OCI-LY7 (cell line): ENCODE measurements at regions not wholly inside any gene's neighbourhood (a gene's known extent, or its start where the extent isn't known, plus 50 kb on each side); places are given as distances from the start of the nearest gene placed in this dataset.
A peak's percentile ranks its signal among the peaks of the same experiment; 100 is the strongest.

ENCODE experiments used
- BruUV-seq: library from RNA; stranded (reverse); fragments of 400-500 nt; replicated peaks from 2 replicates; lab custom pipeline; 2021; lab: Mats Ljungman, UMichigan
- CTCF ChIA-PET: fragments of 300-600 bp; sonication (Branson Sonifier 250); formaldehyde crosslinking; loops from one replicate; lab custom pipeline; 2022; ENCODE audit warnings: antibody characterized with exemption; ENCODE audit not compliant: unreplicated experiment; lab: Charles Lee
- POLR2A ChIA-PET: fragments of 300-600 bp; sonication (Branson Sonifier 250); formaldehyde crosslinking; loops from one replicate; lab custom pipeline; 2022; ENCODE audit warnings: antibody characterized with exemption; lab: Charles Lee
- DNase-seq: peaks from one replicate; pipeline ENCODE4 v3.0.0-alpha.2; 2015; ENCODE audit warnings: low spot score
- H2AFZ ChIP-seq: fragments of 200-600 bp; sonication (generic), shearing (Covaris generic); 2 replicates; pipeline ENCODE4 v1.6.1; 2014; ENCODE audit warnings: mild to moderate bottlenecking, antibody characterized with exemption, low read length, moderate library complexity
- H3K27ac ChIP-seq: fragments of 200-600 bp; sonication (generic); 2 replicates; pipeline ENCODE4 v1.5.1; 2014; ENCODE audit warnings: mixed run types, low read depth, mild to moderate bottlenecking, moderate library complexity, low read length, inconsistent platforms; ENCODE audit not compliant: poor library complexity, severe bottlenecking
- H3K36me3 ChIP-seq: fragments of 200-600 bp; sonication (generic); 2 replicates; pipeline ENCODE4 v1.6.1; 2014; ENCODE audit warnings: mild to moderate bottlenecking, antibody characterized with exemption, low read length, moderate library complexity, mixed read lengths; ENCODE audit not compliant: insufficient read depth
- H3K4me1 ChIP-seq: fragments of 200-600 bp; sonication (generic); 2 replicates; pipeline ENCODE4 v1.5.1; 2014; ENCODE audit warnings: mild to moderate bottlenecking, low read length; ENCODE audit not compliant: insufficient read depth, poor library complexity, severe bottlenecking
- H3K4me2 ChIP-seq: fragments of 200-600 bp; sonication (generic); 2 replicates; pipeline ENCODE4 v1.6.1; 2014; ENCODE audit warnings: mild to moderate bottlenecking, low read length
- H3K4me3 ChIP-seq: fragments of 200-600 bp; sonication (generic); 2 replicates; pipeline ENCODE4 v1.5.1; 2014; ENCODE audit warnings: mild to moderate bottlenecking, low read depth, low read length; ENCODE audit not compliant: poor library complexity, severe bottlenecking
- H3K79me2 ChIP-seq: fragments of 200-600 bp; sonication (generic); 2 replicates; pipeline ENCODE4 v1.6.1; 2016; ENCODE audit warnings: low read depth, mild to moderate bottlenecking, low read length, moderate library complexity, mixed read lengths; ENCODE audit not compliant: insufficient read depth
- H3K9me2 ChIP-seq: fragments of 200-600 bp; sonication (generic); 2 replicates; pipeline ENCODE4 v1.6.1; 2016; ENCODE audit warnings: mild to moderate bottlenecking, low read length, mixed read lengths; ENCODE audit not compliant: insufficient read depth
- H3K9me3 ChIP-seq: fragments of 200-600 bp; sonication (generic); 2 replicates; pipeline ENCODE4 v1.6.1; 2014; ENCODE audit warnings: mild to moderate bottlenecking, mixed run types, low read length, mixed read lengths
- H4K20me1 ChIP-seq: fragments of 200-600 bp; sonication (generic); 2 replicates; pipeline ENCODE4 v1.6.1; 2014; ENCODE audit warnings: mild to moderate bottlenecking, antibody characterized with exemption, low read length, moderate library complexity, mixed read lengths; ENCODE audit not compliant: insufficient read depth
- CTCF ChIP-seq: fragments of 200-600 bp; sonication (generic); conservative IDR thresholded peaks from 2 replicates; pipeline ENCODE4 v1.5.1; 2014; ENCODE audit warnings: mild to moderate bottlenecking, antibody characterized with exemption, low read length, moderate library complexity, mixed read lengths
- EZH2phosphoT487 ChIP-seq: fragments of 200-600 bp; sonication (generic); IDR thresholded peaks from 2 replicates; pipeline ENCODE4 v1.6.1; 2018; ENCODE audit warnings: low read depth, borderline replicate concordance, mild to moderate bottlenecking, mixed run types, antibody characterized with exemption, low read length, moderate library complexity, mixed read lengths
- intact Hi-C: fragments of 100-400 bp; cut with micrococcal nuclease; formaldehyde crosslinking; loops from one replicate; pipeline ENCODE4 v1.10.0; 2022; ENCODE audit not compliant: unreplicated experiment

- TF ChIP-seq EZH2phosphoT487 (no peak), CTCF (peak; percentile 57)
- Histone ChIP-seq H3K4me2 (no peak overlapping the region), H3K79me2 (no peaks in the 10 kb centered on the region), H3K9me3 (no peaks in the 10 kb centered on the region), H3K36me3 (no peaks in the 10 kb centered on the region), H2AFZ (no peak overlapping the region), H3K4me3 (no peak overlapping the region), H3K9me2 (no peaks in the 10 kb centered on the region), H4K20me1 (no peaks in the 10 kb centered on the region), H3K27ac (no peak overlapping the region), H3K4me1 (no peaks in the 10 kb centered on the region)
- peak; percentile 0 for DNase-seq
- intact Hi-C loops: loop anchor here (10.0 kb wide), 1 partner anchor 220 kb away; no protein-coding TSS in a partner anchor
- ChIA-PET POLR2A (no interaction called here), CTCF (no interaction called here)
- BruUV-seq: no TSS peak
These were observed 1359.8 kb downstream of the ZPLD1 start for GRCh38 chr3:103794656-103795055.

GRCh38 chr3:103796068-103796467, 1361.3 kb downstream of the ZPLD1 start:
- ChIA-PET CTCF (no interaction called here), POLR2A (interaction anchor here (0.6 to 0.8 kb wide), 3 partner anchors 42 to 923 kb away, joined by 3 read pairs; no protein-coding TSS in a partner anchor)
- H3K27ac ChIP-seq: no peak overlapping the region
- TF ChIP-seq EZH2phosphoT487: no peak
- no peak for TF ChIP-seq CTCF
- no peaks in the 10 kb centered on the region for H3K36me3 ChIP-seq
- H3K4me3 ChIP-seq: no peak overlapping the region
- no peak overlapping the region for H2AFZ ChIP-seq
- no peak for DNase-seq
- no peaks in the 10 kb centered on the region for H3K9me3 ChIP-seq
- H3K4me2 ChIP-seq: no peak overlapping the region
- no TSS peak for BruUV-seq
- H3K4me1 ChIP-seq: no peaks in the 10 kb centered on the region
- H4K20me1 ChIP-seq: no peaks in the 10 kb centered on the region
- H3K9me2 ChIP-seq: no peaks in the 10 kb centered on the region
- intact Hi-C loops: loop anchor here (10.0 kb wide), 1 partner anchor 219 kb away; no protein-coding TSS in a partner anchor
- H3K79me2 ChIP-seq: no peaks in the 10 kb centered on the region

GRCh38 chr3:103803787-103804186, 1369.0 kb downstream of the ZPLD1 start:
- no peak for TF ChIP-seq CTCF
- Histone ChIP-seq H3K4me2 (no peak overlapping the region), H4K20me1 (no peaks in the 10 kb centered on the region), H3K4me3 (no peak overlapping the region), H2AFZ (no peak overlapping the region), H3K9me3 (no peaks in the 10 kb centered on the region), H3K9me2 (no peaks in the 10 kb centered on the region), H3K27ac (no peak overlapping the region), H3K4me1 (no peaks in the 10 kb centered on the region), H3K79me2 (no peaks in the 10 kb centered on the region), H3K36me3 (no peaks in the 10 kb centered on the region)
- no peak for DNase-seq
- intact Hi-C loops: no loop called here
- POLR2A ChIA-PET: no interaction called here
- CTCF ChIA-PET: no interaction called here
- no TSS peak for BruUV-seq
